Esophagus muscularis mucosa (tissue), 4 donors: ENCODE measurements at regions not wholly inside any gene's neighbourhood (a gene's known extent, or its start where the extent isn't known, plus 50 kb on each side); places are given as distances from the start of the nearest gene placed in this dataset.

Source experiments
- DNase-seq: peaks from one replicate; pipeline ENCODE4 v3.0.0-alpha.2; 2017; ENCODE audit errors: extremely low spot score
- H3K27ac ChIP-seq, 4 donors: fragments of 200-600 bp; sonication (generic); replicated peaks in 1 of 4; 1 replicate in 3 of 4; 2 replicates in 1 of 4; pipeline ENCODE4 v1.5.1; 2016 to 2019; ENCODE audit warnings: mild to moderate bottlenecking in 1 of 4
- H3K27me3 ChIP-seq, 4 donors: fragments of 200-600 bp; sonication (generic); one replicate each; pipeline versions ENCODE4 v1.5.1 to v1.6.0; 2016 to 2019
- H3K36me3 ChIP-seq, 4 donors: fragments of 200-600 bp; sonication (generic); one replicate each; pipeline ENCODE4 v1.5.1; 2016 to 2019
- H3K4me1 ChIP-seq, 4 donors: fragments of 200-600 bp; sonication (generic); one replicate each; pipeline ENCODE4 v1.5.1; 2016 to 2019
- H3K4me3 ChIP-seq, 4 donors: fragments of 200-600 bp; sonication (generic); 1 replicate in 2 of 4; 2 replicates in 2 of 4; pipeline ENCODE4 v1.5.1; 2016 to 2019; ENCODE audit warnings: mild to moderate bottlenecking in 4 of 4, moderate library complexity in 1 of 4
- H3K9me3 ChIP-seq, 4 donors: fragments of 200-600 bp; sonication (generic); 1 replicate in 3 of 4; 2 replicates in 1 of 4; pipeline ENCODE4 v1.5.1; 2016 to 2019
- CTCF ChIP-seq, 3 experiments: fragments of 200-600 bp in 2 of 3; fragments of 450-650 bp in 1 of 3; sonication (generic) in 2 of 3; IDR thresholded peaks; one replicate each; pipeline ENCODE4 v1.5.1; 2017 to 2019; ENCODE audit warnings: antibody characterized with exemption in 3 of 3, mild to moderate bottlenecking in 2 of 3, moderate library complexity in 1 of 3
- EP300 ChIP-seq: sonication (generic); formaldehyde crosslinking; IDR thresholded peaks from one replicate; pipeline ENCODE4 v1.6.1; 2017; ENCODE audit warnings: antibody characterized with exemption
- POLR2A ChIP-seq: fragments of 450-650 bp; IDR thresholded peaks from one replicate; pipeline ENCODE4 v1.6.1; 2017; ENCODE audit warnings: antibody characterized with exemption, moderate library complexity, mild to moderate bottlenecking, low read depth
- POLR2AphosphoS5 ChIP-seq, 2 donors: sonication (generic); formaldehyde crosslinking; IDR thresholded peaks; one replicate each; pipeline ENCODE4 v1.6.1; 2017; ENCODE audit warnings: antibody characterized with exemption in 2 of 2
- WGBS: methylation state at CpG from one replicate; pipeline ENCODE4 v1.1.5; 2018; 5-methylcytosine and 5-hydroxymethylcytosine counted together
- intact Hi-C: fragments of 100-400 bp; cut with DNase I; formaldehyde crosslinking; loops from one replicate; pipeline ENCODE4 v1.15.1; 2023

DNA sequence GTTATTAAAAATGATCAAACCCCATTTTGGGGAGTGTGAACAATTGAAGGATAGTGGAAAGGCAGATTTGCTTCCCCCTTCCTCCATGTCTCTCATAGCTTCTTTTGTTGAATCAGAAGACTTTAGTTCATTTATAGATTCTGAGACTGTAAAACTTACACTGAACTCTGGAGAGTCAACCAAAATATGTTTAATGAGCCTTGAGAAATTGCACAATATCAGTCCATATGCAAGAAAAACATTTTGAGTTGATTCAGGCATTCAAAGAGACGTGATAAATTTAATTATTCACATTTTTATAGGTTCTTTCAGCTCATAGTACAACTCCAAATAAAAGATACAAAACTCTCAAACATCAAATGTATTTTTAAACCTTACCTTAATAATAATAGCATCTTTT lies 354.4 kb upstream of the SPRED2 start:
- H3K27ac ChIP-seq, result no peak overlapping the region
- WGBS, result 45% methylated on average over 1 of the region's 1 CpG
- no peak overlapping the region for H3K4me3 ChIP-seq
- no peaks in the 10 kb centered on the region for H3K9me3 ChIP-seq
- no peaks in the 10 kb centered on the region for H3K27me3 ChIP-seq
- TF ChIP-seq EP300 (no peak), CTCF (IDR thresholded peaks at IDR 0.05) (no peak), POLR2A (no peak), POLR2AphosphoS5 (IDR thresholded peaks at IDR 0.05) (no peak)
- no peak for DNase-seq
- no peaks in the 10 kb centered on the region for H3K36me3 ChIP-seq
- intact Hi-C loops, result no loop called here
- H3K4me1 ChIP-seq, result no peaks in the 10 kb centered on the region

- DNase-seq, result no peak
- Histone ChIP-seq H3K4me1 (no peaks in the 10 kb centered on the region), H3K4me3 (no peak overlapping the region), H3K36me3 (no peaks in the 10 kb centered on the region), H3K27ac (no peak overlapping the region), H3K9me3 (no peaks in the 10 kb centered on the region), H3K27me3 (no peaks in the 10 kb centered on the region)
- whole genome bisulfite sequencing, result 49% methylated on average over 2 of the region's 2 CpGs
- intact Hi-C loops, result no loop called here
- TF ChIP-seq POLR2A (no peak), EP300 (no peak), POLR2AphosphoS5 (IDR thresholded peaks at IDR 0.05) (no peak), CTCF (IDR thresholded peaks at IDR 0.05) (no peak)
Measured at GRCh38 chr2:65786007-65786717, 353.8 kb upstream of the SPRED2 start.

DNA sequence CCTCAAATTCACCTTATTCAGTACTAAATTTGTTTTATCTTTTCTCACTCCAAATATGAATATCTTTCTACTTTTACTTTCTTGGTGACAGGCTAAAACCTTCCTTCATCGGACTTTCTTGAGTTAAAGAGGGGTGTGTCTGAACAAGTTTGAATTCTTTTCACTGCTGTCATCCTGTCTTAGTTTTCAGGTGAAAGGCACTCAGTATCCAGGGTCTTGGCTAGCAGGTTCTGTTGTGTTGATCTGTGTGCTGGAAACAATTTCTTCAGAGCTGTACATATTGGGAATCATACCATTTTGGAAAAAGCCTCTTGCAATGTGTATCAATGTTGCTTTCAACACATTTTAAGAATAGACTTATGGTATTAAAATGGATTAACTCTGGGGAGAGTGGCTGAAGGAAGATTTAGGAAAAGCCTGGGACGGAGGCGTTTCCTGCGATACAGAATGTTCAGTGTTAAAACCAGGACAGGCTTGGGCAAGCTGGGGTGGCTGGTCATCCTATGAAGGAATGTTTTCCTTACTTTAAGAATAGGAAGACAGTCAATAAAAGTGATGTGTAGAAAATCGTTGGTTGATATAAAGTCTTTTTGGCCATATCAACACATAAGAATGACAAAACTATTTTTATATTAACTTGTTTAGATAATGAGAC lies 350.7 kb upstream of the SPRED2 start:
- intact Hi-C loops, result no loop called here
- no peaks in the 10 kb centered on the region for H3K9me3 ChIP-seq

GRCh38 chr2:65782186-65782585 lies 349.8 kb upstream of the SPRED2 start:
- no peaks in the 10 kb centered on the region for H3K27me3 ChIP-seq
- H3K9me3 ChIP-seq, result no peaks in the 10 kb centered on the region
- 94% methylated on average over 1 of the region's 1 CpG for WGBS
- intact Hi-C loops, result no loop called here
- DNase-seq, result no peak
- H3K4me1 ChIP-seq, result no peaks in the 10 kb centered on the region
- TF ChIP-seq POLR2A, result no peak
- no peak for TF ChIP-seq CTCF (IDR thresholded peaks at IDR 0.05)
- TF ChIP-seq POLR2AphosphoS5 (IDR thresholded peaks at IDR 0.05), result no peak
- TF ChIP-seq EP300, result no peak
- no peak overlapping the region for H3K27ac ChIP-seq
- no peak overlapping the region for H3K4me3 ChIP-seq
- no peaks in the 10 kb centered on the region for H3K36me3 ChIP-seq

More for the DNA sequence above, 350.7 kb upstream of the SPRED2 start:
- H3K36me3 ChIP-seq, result no peaks in the 10 kb centered on the region
- WGBS, result 74% methylated on average over 5 of the region's 5 CpGs
- no peak overlapping the region for H3K27ac ChIP-seq
- no peaks in the 10 kb centered on the region for H3K27me3 ChIP-seq
- no peaks in the 10 kb centered on the region for H3K4me1 ChIP-seq
- DNase-seq, result peak; percentile 75
- no peak overlapping the region for H3K4me3 ChIP-seq
- TF ChIP-seq CTCF (IDR thresholded peaks at IDR 0.05) (no peak), POLR2A (no peak), POLR2AphosphoS5 (IDR thresholded peaks at IDR 0.05) (no peak)

DNA sequence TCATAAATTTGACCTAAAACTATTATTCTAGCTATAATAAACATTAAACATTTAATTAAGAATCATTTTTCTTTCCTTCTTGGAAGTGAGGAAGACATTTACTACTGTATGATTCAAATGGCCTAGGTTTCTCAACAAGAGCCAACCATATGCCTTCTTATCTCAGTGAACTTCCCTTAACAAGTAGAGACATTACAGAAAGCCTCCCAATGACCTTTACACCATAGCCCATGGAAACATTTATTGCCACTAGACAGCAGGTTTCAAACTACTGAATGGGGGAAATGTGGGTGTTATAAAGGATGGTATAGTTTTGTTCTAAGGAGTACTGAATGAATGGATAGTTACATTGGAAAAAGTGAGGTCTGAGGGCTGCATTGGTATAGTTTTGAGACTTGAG lies 349.4 kb upstream of the SPRED2 start:
- DNase-seq, result no peak
- no peaks in the 10 kb centered on the region for H3K36me3 ChIP-seq
- H3K4me3 ChIP-seq, result no peak overlapping the region
- H3K27me3 ChIP-seq, result no peaks in the 10 kb centered on the region
- no peaks in the 10 kb centered on the region for H3K9me3 ChIP-seq
- no peak overlapping the region for H3K27ac ChIP-seq
- TF ChIP-seq POLR2A (no peak), POLR2AphosphoS5 (IDR thresholded peaks at IDR 0.05) (no peak), EP300 (no peak), CTCF (IDR thresholded peaks at IDR 0.05) (no peak)
- intact Hi-C loops, result no loop called here
- H3K4me1 ChIP-seq, result no peaks in the 10 kb centered on the region
